Common myeloid progenitor, CD34-positive (primary cell): ENCODE measurements at regions not wholly inside any gene's neighbourhood (a gene's known extent, or its start where the extent isn't known, plus 50 kb on each side); places are given as distances from the start of the nearest gene placed in this dataset.

Experiments
- CTCF ChIA-PET: fragments of 350-600 bp; sonication (Branson Sonifier 250); formaldehyde crosslinking; loops from one replicate; lab custom pipeline; 2021; ENCODE audit warnings: antibody characterized with exemption; lab: Charles Lee
- POLR2A ChIA-PET: fragments of 350-600 bp; sonication (Branson Sonifier 250); formaldehyde crosslinking; loops from one replicate; lab custom pipeline; 2021; ENCODE audit warnings: antibody characterized with exemption; lab: Charles Lee
- DNase-seq, 3 donors: peaks; one replicate each; pipeline versions ENCODE4 v3.0.0 to v3.0.0-alpha.2; 2013
- H3K27ac ChIP-seq, 2 experiments: 1 replicate in 1 of 2; 2 replicates in 1 of 2; pipeline ENCODE4 v1.7.0; 2013; ENCODE audit warnings: inconsistent platforms in 2 of 2, low read length in 2 of 2, mild to moderate bottlenecking in 2 of 2, low read depth in 1 of 2, moderate library complexity in 1 of 2; ENCODE audit not compliant: severe bottlenecking in 2 of 2, insufficient read depth in 1 of 2, poor library complexity in 1 of 2
- H3K27me3 ChIP-seq, 5 experiments: replicated peaks in 2 of 5; 1 replicate in 3 of 5; 2 replicates in 2 of 5; pipeline versions ENCODE4 v1.6.1 to v1.7.0; 2013; ENCODE audit warnings: low read length in 4 of 5, mild to moderate bottlenecking in 2 of 5, moderate library complexity in 2 of 5, inconsistent platforms in 1 of 5; ENCODE audit not compliant: insufficient read depth in 5 of 5, control insufficient read depth in 4 of 5
- H3K36me3 ChIP-seq, 4 experiments: 1 replicate in 2 of 4; 2 replicates in 2 of 4; pipeline versions ENCODE4 v1.6.1 to v1.7.0; 2013; ENCODE audit warnings: low read length in 3 of 4, control low read depth in 1 of 4, mild to moderate bottlenecking in 1 of 4; ENCODE audit not compliant: control insufficient read depth in 4 of 4, insufficient read depth in 4 of 4
- H3K4me1 ChIP-seq, 4 experiments: 1 replicate in 3 of 4; 2 replicates in 1 of 4; pipeline versions ENCODE4 v1.6.1 to v1.7.1; 2013; ENCODE audit warnings: low read length in 3 of 4, mild to moderate bottlenecking in 3 of 4, control low read depth in 1 of 4, inconsistent platforms in 1 of 4, moderate library complexity in 1 of 4; ENCODE audit not compliant: control insufficient read depth in 4 of 4, insufficient read depth in 4 of 4; ENCODE audit errors: control extremely low read depth in 1 of 4
- H3K4me3 ChIP-seq, 7 experiments: 1 replicate in 4 of 7; 2 replicates in 3 of 7; pipeline versions ENCODE4 v1.5.1 to v1.7.0; 2013; ENCODE audit warnings: mild to moderate bottlenecking in 7 of 7, low read length in 6 of 7, moderate library complexity in 6 of 7, inconsistent platforms in 2 of 7, low read depth in 2 of 7, control low read depth in 1 of 7; ENCODE audit not compliant: insufficient read depth in 4 of 7, control insufficient read depth in 1 of 7; ENCODE audit errors: extremely low read depth in 1 of 7
- H3K9me3 ChIP-seq, 5 experiments: 1 replicate in 4 of 5; 2 replicates in 1 of 5; pipeline versions ENCODE4 v1.6.1 to v1.7.1; 2013; ENCODE audit warnings: low read length in 4 of 5, mild to moderate bottlenecking in 2 of 5, inconsistent platforms in 1 of 5, low read depth in 1 of 5, moderate library complexity in 1 of 5; ENCODE audit not compliant: control insufficient read depth in 4 of 5, insufficient read depth in 2 of 5; ENCODE audit errors: control extremely low read depth in 1 of 5
- WGBS: methylation state at CpG from one replicate; pipeline ENCODE4 v1.1.5; 2013; ENCODE audit not compliant: insufficient coverage; 5-methylcytosine and 5-hydroxymethylcytosine counted together

GRCh38 chr2:8039732-8040131 is 642.1 kb upstream of the ID2 start:
- no peaks in the 10 kb centered on the region for H3K36me3 ChIP-seq
- no peak overlapping the region for H3K27ac ChIP-seq
- H3K4me1 ChIP-seq, result no peaks in the 10 kb centered on the region
- ChIA-PET POLR2A (no interaction called here), CTCF (no interaction called here)
- no peaks in the 10 kb centered on the region for H3K27me3 ChIP-seq
- H3K4me3 ChIP-seq, result no peak overlapping the region
- DNase-seq, result no peak
- WGBS, result 85% methylated on average over 2 of the region's 2 CpGs
- H3K9me3 ChIP-seq, result peaks cover 2 to 10% (median 4%) of the 10 kb centered on the region in 5 experiments

DNA sequence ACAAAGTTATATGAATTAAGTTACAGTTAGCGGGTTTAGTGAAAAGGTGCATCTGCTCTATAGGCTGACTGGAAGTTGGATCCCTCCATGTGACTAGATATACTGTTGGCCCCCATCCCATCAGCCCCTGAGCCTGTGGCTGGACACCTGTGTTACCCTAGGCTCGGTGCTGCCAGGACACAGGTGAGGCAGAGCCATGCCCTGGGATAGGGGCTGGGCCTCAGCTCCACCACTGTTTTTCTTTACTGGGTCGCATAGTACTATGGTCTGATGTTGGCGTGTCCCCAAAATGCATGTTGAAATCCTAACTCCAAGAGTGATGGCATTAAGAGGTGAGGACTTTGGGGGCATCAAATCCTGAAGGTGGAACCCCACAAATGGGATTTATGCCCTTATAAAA is 638.6 kb upstream of the ID2 start:
- Histone ChIP-seq H3K27me3 (no peaks in the 10 kb centered on the region), H3K9me3 (peaks cover 2 to 10% (median 4%) of the 10 kb centered on the region in 5 experiments), H3K27ac (no peak overlapping the region), H3K36me3 (no peaks in the 10 kb centered on the region), H3K4me3 (no peak overlapping the region), H3K4me1 (no peaks in the 10 kb centered on the region)
- POLR2A ChIA-PET, result interaction anchor here (0.6 kb wide), 1 partner anchor 385 kb away, joined by 3 read pairs; no protein-coding TSS in a partner anchor
- CTCF ChIA-PET, result no interaction called here
- no peak for DNase-seq
- whole genome bisulfite sequencing, result 100% methylated on average over 4 of the region's 4 CpGs

DNA sequence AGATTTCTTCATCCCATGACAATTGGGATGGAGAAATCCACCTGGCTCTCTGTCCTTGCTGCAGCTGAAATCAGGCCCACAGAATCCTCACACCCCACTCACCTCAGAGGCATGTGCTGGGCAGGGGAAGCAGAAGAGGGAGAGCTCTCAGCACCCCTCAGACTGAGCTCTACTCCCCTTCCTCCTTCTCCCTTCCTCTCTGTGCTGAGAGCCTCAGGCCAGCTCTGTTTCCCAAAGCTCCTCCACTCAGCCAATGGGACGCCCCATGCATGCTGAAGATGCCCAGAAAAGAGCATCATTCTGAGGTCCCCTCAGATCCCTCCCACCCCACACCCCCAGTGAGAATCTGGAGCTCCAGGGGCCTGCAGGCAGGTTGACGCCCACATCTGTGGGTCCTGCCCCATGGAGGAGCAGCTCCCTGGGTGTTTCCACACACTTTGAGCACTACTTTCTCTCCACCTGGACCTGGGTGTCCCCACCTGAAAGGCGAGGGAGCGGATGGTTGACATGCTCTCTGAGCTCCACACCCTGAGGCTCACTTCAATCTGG is 637.7 kb upstream of the ID2 start:
- WGBS, result 93% methylated on average over 3 of the region's 4 CpGs
- H3K4me3 ChIP-seq, result no peak overlapping the region
- POLR2A ChIA-PET, result no interaction called here
- no peaks in the 10 kb centered on the region for H3K36me3 ChIP-seq
- no peaks in the 10 kb centered on the region for H3K27me3 ChIP-seq
- H3K9me3 ChIP-seq, result peaks cover 2 to 10% (median 4%) of the 10 kb centered on the region in 5 experiments
- CTCF ChIA-PET, result no interaction called here
- H3K27ac ChIP-seq, result no peak overlapping the region
- DNase-seq, result no peak
- no peaks in the 10 kb centered on the region for H3K4me1 ChIP-seq

DNA sequence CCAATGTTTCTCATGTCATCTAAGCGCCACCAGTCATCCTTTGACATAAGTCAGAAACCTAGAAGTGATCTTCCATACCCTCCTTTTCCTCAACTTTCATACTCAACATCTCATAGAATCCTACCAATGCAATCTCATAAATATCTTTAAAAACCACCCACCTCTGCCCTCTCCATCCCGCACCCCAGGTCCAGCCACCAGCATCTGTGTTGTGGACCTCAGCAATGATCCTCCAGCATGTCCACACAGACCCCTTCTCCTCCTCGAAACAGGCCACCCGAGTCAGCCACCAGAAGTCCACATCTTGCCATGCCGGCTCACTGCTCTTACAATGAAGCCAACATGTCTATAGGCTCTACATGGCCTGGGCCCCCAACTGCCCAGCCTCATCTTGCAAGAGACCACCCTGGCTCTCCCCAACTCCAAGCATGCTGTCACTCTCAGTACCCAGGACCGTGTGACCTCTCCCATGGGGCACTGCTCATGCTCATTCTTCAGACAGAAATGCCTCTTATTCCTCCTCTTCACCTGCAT is 636.7 kb upstream of the ID2 start:
- no peaks in the 10 kb centered on the region for H3K4me1 ChIP-seq
- no peaks in the 10 kb centered on the region for H3K36me3 ChIP-seq
- ChIA-PET POLR2A (no interaction called here), CTCF (no interaction called here)
- H3K27me3 ChIP-seq, result no peaks in the 10 kb centered on the region
- no peak for DNase-seq
- peaks cover 2 to 10% (median 4%) of the 10 kb centered on the region in 5 experiments for H3K9me3 ChIP-seq
- H3K27ac ChIP-seq, result no peak overlapping the region
- WGBS, result 97% methylated on average over 6 of the region's 6 CpGs
- H3K4me3 ChIP-seq, result no peak overlapping the region

- Histone ChIP-seq H3K4me1 (no peaks in the 10 kb centered on the region), H3K27me3 (no peaks in the 10 kb centered on the region), H3K9me3 (peaks cover 2 to 8% (median 4%) of the 10 kb centered on the region in 5 experiments), H3K36me3 (no peaks in the 10 kb centered on the region), H3K27ac (no peak overlapping the region), H3K4me3 (no peak overlapping the region)
- no peak for DNase-seq
- CTCF ChIA-PET, result no interaction called here
- POLR2A ChIA-PET, result no interaction called here
- WGBS, result 100% methylated on average over 1 of the region's 5 CpGs
Observed at GRCh38 chr2:8046849-8047248, 635.0 kb upstream of the ID2 start.

DNA sequence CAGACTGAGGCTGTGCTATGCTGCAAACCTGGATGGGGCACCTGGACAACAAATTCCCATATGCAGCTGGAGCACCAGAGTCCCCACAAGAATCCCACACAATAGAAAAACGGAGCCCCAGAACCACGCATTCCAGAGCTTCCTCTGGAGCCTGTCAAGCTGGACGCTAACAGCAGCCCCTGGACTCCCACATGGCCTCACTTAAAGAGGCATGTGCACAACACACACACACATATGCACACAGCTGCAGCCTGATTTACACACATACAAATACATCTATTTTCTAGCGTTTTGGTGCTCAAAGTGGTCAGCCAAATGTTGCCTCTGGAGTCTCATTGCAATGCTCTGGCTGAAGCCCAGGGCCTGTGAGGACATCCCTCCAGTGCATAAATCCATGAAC is 632.7 kb upstream of the ID2 start:
- Histone ChIP-seq H3K27me3 (no peaks in the 10 kb centered on the region), H3K27ac (no peak overlapping the region), H3K4me3 (no peak overlapping the region), H3K36me3 (no peaks in the 10 kb centered on the region), H3K9me3 (no peaks in the 10 kb centered on the region), H3K4me1 (no peaks in the 10 kb centered on the region)
- ChIA-PET POLR2A (no interaction called here), CTCF (interaction anchor here (0.6 kb wide), 1 partner anchor 43 kb away, joined by 3 read pairs; no protein-coding TSS in a partner anchor)
- WGBS, result 100% methylated on average over 1 of the region's 4 CpGs
- no peak for DNase-seq

GRCh38 chr2:8049851-8050571 is 631.8 kb upstream of the ID2 start:
- Histone ChIP-seq H3K4me1 (peaks cover 0 to 3% (median 1%) of the 10 kb centered on the region in 4 experiments), H3K36me3 (no peaks in the 10 kb centered on the region), H3K9me3 (no peaks in the 10 kb centered on the region), H3K27me3 (no peaks in the 10 kb centered on the region), H3K27ac (no peak overlapping the region), H3K4me3 (no peak overlapping the region)
- ChIA-PET CTCF (interaction anchor here (0.6 kb wide), 1 partner anchor 44 kb away, joined by 3 read pairs; no protein-coding TSS in a partner anchor), POLR2A (no interaction called here)
- WGBS, result 92% methylated on average over 3 of the region's 3 CpGs
- no peak for DNase-seq
